Panc1 (cell line): ENCODE measurements at regions not wholly inside any gene's neighbourhood (a gene's known extent, or its start where the extent isn't known, plus 50 kb on each side); places are given as distances from the start of the nearest gene placed in this dataset.
"Not testable (repeated sequence)": the region's sequence is repeated elsewhere in the genome, so short reads cannot be mapped to it uniquely, and the experiment has no call there.

ENCODE experiments used
- ATAC-seq: fragments of 200-7000 bp; cut with Tn5 transposase; 2 replicates; pipeline ENCODE4 v1.9.1; 2020; ENCODE audit warnings: mild to moderate bottlenecking, moderate library complexity
- BruUV-seq: library from RNA; stranded (reverse); fragments of 400-500 nt; replicated peaks from 2 replicates; lab custom pipeline; 2021; lab: Mats Ljungman, UMichigan
- CTCF ChIA-PET: fragments of 300-600 bp; sonication (Branson Sonifier 250); formaldehyde crosslinking; loops from one replicate; lab custom pipeline; 2022; ENCODE audit warnings: antibody characterized with exemption; lab: Charles Lee
- POLR2A ChIA-PET: fragments of 300-600 bp; sonication (Branson Sonifier 250); formaldehyde crosslinking; loops from one replicate; lab custom pipeline; 2022; ENCODE audit warnings: antibody characterized with exemption; lab: Charles Lee
- DNase-seq: peaks from one replicate; pipeline ENCODE4 v3.0.0-alpha.2; 2010; ENCODE audit warnings: low read depth, low spot score
- H3K27ac ChIP-seq: 2 replicates; pipeline ENCODE4 v1.5.1; 2011; ENCODE audit warnings: mild to moderate bottlenecking, low read length, inconsistent platforms
- H3K27me3 ChIP-seq: fragments of 200-500 bp; sonication (Bioruptor generic); 2 replicates; pipeline ENCODE4 v1.6.0; 2014; ENCODE audit warnings: low read length, inconsistent platforms; ENCODE audit not compliant: control insufficient read depth, insufficient read depth
- H3K36me3 ChIP-seq: fragments of 200-500 bp; sonication (Bioruptor generic); 2 replicates; pipeline ENCODE4 v1.5.1; 2014; ENCODE audit warnings: inconsistent platforms, mild to moderate bottlenecking, low read length, moderate library complexity; ENCODE audit not compliant: control insufficient read depth, insufficient read depth
- H3K4me1 ChIP-seq: 2 replicates; pipeline ENCODE4 v1.5.1; 2011; ENCODE audit warnings: inconsistent platforms, mild to moderate bottlenecking, low read length, moderate library complexity; ENCODE audit not compliant: control insufficient read depth, insufficient read depth
- H3K4me3 ChIP-seq, 2 experiments: 2 replicates each; pipeline ENCODE4 v1.5.1; 2011 to 2012; ENCODE audit warnings: low read depth in 2 of 2, low read length in 2 of 2, mild to moderate bottlenecking in 2 of 2, inconsistent platforms in 1 of 2, moderate library complexity in 1 of 2
- H3K9me3 ChIP-seq: fragments of 200-500 bp; sonication (Bioruptor generic); 2 replicates; pipeline ENCODE4 v1.5.1; 2014; ENCODE audit warnings: low read depth, mild to moderate bottlenecking, inconsistent platforms, low read length, moderate library complexity; ENCODE audit not compliant: control insufficient read depth, insufficient read depth
- CTCF ChIP-seq: fragments of 450-650 bp; IDR thresholded peaks from 2 replicates; pipeline ENCODE4 v1.5.1; 2017; ENCODE audit warnings: mild to moderate bottlenecking
- in situ Hi-C: cut with HindIII; loops from 2 replicates; pipeline ENCODE4 v1.10.0; 2016; ENCODE audit warnings: low sequenced_read_pairs, low pct_unique_long_range_greater_than_20kb
- intact Hi-C: fragments of 100-400 bp; cut with micrococcal nuclease; formaldehyde crosslinking; loops from one replicate; pipeline ENCODE4 v1.10.0; 2022; ENCODE audit not compliant: unreplicated experiment

DNA sequence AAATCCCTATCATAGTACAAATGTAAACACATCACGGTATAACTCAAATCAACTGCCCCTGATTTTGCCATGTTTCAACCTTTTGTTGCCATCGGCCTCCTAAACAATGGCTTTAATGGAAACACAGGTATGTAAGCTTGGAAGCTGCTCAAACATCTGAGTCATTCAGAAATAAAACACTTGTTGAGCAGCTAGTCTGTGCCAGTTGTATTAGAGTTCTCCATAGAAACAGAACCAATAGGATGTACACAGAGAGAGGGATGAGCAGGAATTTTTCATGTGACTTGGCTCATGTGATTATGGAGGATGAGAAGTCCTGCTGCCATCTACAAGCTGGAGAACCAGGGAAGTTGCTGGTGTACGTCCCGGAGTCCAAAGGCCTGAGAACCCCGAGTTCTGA lies 186.1 kb downstream of the LMLN start:
- BruUV-seq, H3K27me3 ChIP-seq, ATAC-seq, CTCF ChIA-PET, H3K27ac ChIP-seq, in situ Hi-C loops, H3K4me1 ChIP-seq, H3K4me3 ChIP-seq, intact Hi-C loops, H3K36me3 ChIP-seq, POLR2A ChIA-PET, DNase-seq, H3K9me3 ChIP-seq: not testable (repeated sequence)

DNA sequence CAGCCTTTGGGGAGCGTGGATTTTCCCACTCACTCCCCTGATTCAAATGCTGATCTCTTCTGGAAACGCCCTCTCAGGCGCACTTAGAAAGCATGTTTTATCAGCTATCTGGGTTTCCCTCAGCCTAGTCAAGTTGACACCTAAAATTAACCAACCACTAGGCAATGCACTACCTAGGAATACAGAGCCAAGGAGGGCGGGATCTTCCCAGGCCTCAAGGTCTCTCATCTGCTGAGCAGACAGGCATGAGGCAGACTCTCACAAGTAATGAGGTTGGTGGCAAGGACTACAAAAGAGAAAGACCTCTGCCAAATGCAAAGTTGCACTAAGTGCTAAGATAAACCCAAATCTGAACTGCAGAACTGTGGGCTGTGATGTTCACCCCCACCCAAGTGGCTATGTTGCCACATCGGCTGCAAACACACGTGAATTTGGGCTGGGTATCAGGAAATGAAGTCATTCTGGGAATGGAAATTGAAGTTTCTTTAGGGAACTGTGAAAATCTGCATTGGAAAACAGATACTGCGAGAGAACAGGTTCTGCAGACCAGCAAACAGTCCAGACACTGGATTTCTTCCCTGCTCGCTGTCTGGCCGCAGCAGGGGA lies 186.6 kb downstream of the LMLN start:
- BruUV-seq, in situ Hi-C loops, intact Hi-C loops: not testable (repeated sequence)

DNA sequence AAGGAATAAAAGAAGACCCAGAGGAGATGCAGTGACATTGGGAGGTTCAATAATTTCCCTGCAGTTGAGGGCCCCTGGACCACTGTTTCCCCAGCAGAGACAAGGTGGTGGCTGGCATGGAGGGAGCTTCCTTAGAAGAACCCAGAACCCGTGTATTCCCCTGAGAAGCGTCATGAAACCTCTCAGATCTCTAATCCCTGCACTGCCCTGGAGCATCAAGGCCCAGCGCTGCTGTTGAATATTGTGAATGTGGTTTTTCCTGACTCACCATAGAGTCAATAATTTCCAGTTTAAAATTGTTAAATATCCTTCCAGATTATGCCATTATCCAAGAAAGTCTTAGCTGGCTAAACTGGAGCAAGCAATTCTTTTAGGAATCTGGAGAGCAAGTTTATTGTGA lies 187.2 kb downstream of the LMLN start:
- in situ Hi-C loops, POLR2A ChIA-PET, ATAC-seq, H3K27ac ChIP-seq, H3K27me3 ChIP-seq, BruUV-seq, H3K9me3 ChIP-seq, H3K4me1 ChIP-seq, H3K4me3 ChIP-seq, H3K36me3 ChIP-seq, DNase-seq, CTCF ChIA-PET, intact Hi-C loops: not testable (repeated sequence)

More for the DNA sequence above, 186.6 kb downstream of the LMLN start:
- H3K27ac ChIP-seq, CTCF ChIA-PET, H3K9me3 ChIP-seq, H3K4me1 ChIP-seq, DNase-seq, H3K36me3 ChIP-seq, POLR2A ChIA-PET, H3K27me3 ChIP-seq, H3K4me3 ChIP-seq, ATAC-seq: not testable (repeated sequence)

- intact Hi-C loops, CTCF ChIA-PET, ATAC-seq: not testable (repeated sequence)
Observed at GRCh38 chr3:198147993-198148392, 188.0 kb downstream of the LMLN start.

DNA sequence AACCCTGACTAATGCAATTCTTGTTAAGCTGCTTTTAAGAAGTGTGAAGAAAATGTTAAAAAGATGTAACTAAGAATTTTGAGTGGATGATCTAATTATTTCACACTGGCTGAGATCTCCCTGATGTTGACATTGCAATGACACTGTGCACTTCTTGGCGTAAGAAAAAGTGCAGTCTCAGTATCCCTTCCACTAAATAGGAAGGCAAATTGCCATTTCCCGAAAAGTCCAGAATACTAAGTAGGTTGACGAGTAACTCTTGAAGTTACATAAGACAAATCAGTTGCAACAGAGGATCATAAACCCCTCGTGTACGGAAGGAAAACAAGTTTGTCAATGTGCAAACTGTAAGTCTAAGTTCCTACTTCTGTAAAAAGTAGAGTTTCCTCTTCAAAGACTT lies 189.9 kb downstream of the LMLN start:
- H3K36me3 ChIP-seq, CTCF ChIA-PET, H3K4me1 ChIP-seq, ATAC-seq, H3K4me3 ChIP-seq, H3K9me3 ChIP-seq, DNase-seq, intact Hi-C loops, H3K27me3 ChIP-seq, in situ Hi-C loops, H3K27ac ChIP-seq, BruUV-seq, POLR2A ChIA-PET: not testable (repeated sequence)

More at GRCh38 chr3:198147993-198148392, 188.0 kb downstream of the LMLN start:
- DNase-seq, H3K4me3 ChIP-seq, H3K27ac ChIP-seq, H3K36me3 ChIP-seq, BruUV-seq, H3K27me3 ChIP-seq, H3K4me1 ChIP-seq, POLR2A ChIA-PET, in situ Hi-C loops, H3K9me3 ChIP-seq: not testable (repeated sequence)
- peak; percentile 37 for TF ChIP-seq CTCF

- CTCF ChIA-PET, in situ Hi-C loops, DNase-seq, ATAC-seq, intact Hi-C loops, BruUV-seq, H3K27ac ChIP-seq, H3K4me3 ChIP-seq, H3K36me3 ChIP-seq, H3K27me3 ChIP-seq, H3K4me1 ChIP-seq, POLR2A ChIA-PET, H3K9me3 ChIP-seq: not testable (repeated sequence)
Observed at GRCh38 chr3:198151867-198152266, 191.8 kb downstream of the LMLN start.

DNA sequence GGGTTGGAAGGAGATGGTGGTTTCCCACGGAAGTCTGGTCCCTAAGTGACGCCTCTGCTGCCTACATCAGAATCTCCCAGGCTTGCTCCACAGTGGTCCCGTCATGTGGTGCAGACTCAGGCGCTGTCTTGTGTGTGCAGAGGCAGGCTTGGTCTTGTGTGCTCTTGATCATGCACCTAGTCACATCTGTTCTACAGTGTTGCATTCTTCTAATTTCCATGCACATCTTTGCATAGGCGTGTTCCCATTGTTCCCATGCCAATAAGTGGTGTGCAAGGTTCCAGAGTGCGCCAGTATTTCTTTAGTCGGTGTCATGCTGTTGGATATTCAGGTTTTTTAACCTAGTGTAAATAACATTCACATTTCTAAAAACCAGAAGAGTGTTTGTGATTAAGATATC lies 195.8 kb downstream of the LMLN start:
- BruUV-seq, intact Hi-C loops: not testable (repeated sequence)

More for the DNA sequence above, 195.8 kb downstream of the LMLN start:
- H3K4me3 ChIP-seq, H3K27me3 ChIP-seq, DNase-seq, H3K27ac ChIP-seq, H3K36me3 ChIP-seq, ATAC-seq, CTCF ChIA-PET, H3K9me3 ChIP-seq, POLR2A ChIA-PET, H3K4me1 ChIP-seq, in situ Hi-C loops: not testable (repeated sequence)
